ENCODE measurements at regions not wholly inside any gene's neighbourhood (a gene's known extent, or its start where the extent isn't known, plus 50 kb on each side); places are given as distances from the start of the nearest gene placed in this dataset.

DNA sequence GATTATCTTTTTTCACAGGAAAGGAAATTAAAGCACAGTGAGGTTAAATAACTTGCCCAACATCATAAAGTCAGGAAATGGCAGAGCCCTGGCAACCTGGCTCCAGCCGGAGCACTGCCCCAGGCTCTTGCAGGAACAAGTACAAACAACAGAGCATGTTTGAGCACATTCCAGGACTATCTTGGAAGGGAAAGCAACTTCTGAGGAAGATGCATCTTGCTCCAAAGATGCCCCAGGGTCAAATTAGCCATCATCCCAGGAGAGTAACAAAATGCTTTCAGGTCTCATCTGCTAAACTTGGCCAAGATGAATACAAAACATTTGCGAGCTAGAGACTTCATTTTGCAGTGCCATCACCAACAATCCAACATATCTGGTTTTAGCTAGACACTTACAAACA lies 162.4 kb upstream of the LRRN1 start:
- WGBS, 2 donors: 35 to 59% methylated on average over 2 of the region's 2 CpGs
- H3K4me1 ChIP-seq (ENCODE audit: control insufficient read depth in 2 of 2, insufficient read depth in 2 of 2, low read length in 1 of 2): no peaks in the 10 kb centered on the region
- no peaks in the 10 kb centered on the region for H3K9me3 ChIP-seq (ENCODE audit: control insufficient read depth in 2 of 2, insufficient read depth in 1 of 2, low read depth in 1 of 2, low read length in 1 of 2)
- H3K27ac ChIP-seq (ENCODE audit: low read depth in 2 of 2, low read length in 1 of 2): no peak overlapping the region
- no peak overlapping the region for H3K4me3 ChIP-seq (ENCODE audit: low read depth in 1 of 2, low read length in 2 of 2)
- H3K27me3 ChIP-seq (ENCODE audit: control insufficient read depth in 1 of 2, insufficient read depth in 2 of 2, low read length in 2 of 2): no peaks in the 10 kb centered on the region
- H3K36me3 ChIP-seq (ENCODE audit: control insufficient read depth in 2 of 2, insufficient read depth in 2 of 2, low read length in 1 of 2): no peaks in the 10 kb centered on the region

DNA sequence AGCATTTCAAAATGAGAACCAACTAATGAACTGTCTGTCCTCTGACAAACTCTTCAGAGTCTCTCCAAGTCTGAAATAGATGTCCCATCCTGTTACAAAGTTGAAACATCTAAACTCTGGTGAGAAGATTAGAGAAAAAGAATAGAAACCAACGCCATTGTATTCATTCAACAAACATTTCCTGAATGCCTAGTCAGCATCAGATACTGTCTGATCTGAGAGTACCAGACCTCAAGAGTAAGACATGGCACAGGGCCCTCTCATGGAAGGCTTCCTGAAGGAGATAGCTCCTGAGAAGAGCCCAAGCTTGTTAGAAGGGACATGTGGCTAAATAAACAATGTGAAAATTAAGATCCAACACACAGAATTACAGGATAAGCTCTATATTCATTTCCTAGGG lies 164.1 kb upstream of the LRRN1 start:
- Histone ChIP-seq H3K36me3 (ENCODE audit: control insufficient read depth in 2 of 2, insufficient read depth in 2 of 2, low read length in 1 of 2) (no peaks in the 10 kb centered on the region), H3K9me3 (ENCODE audit: control insufficient read depth in 2 of 2, insufficient read depth in 1 of 2, low read depth in 1 of 2, low read length in 1 of 2) (no peaks in the 10 kb centered on the region), H3K27ac (ENCODE audit: low read depth in 2 of 2, low read length in 1 of 2) (no peak overlapping the region), H3K27me3 (ENCODE audit: control insufficient read depth in 1 of 2, insufficient read depth in 2 of 2, low read length in 2 of 2) (no peaks in the 10 kb centered on the region), H3K4me1 (ENCODE audit: control insufficient read depth in 2 of 2, insufficient read depth in 2 of 2, low read length in 1 of 2) (no peaks in the 10 kb centered on the region), H3K4me3 (ENCODE audit: low read depth in 1 of 2, low read length in 2 of 2) (no peak overlapping the region)
- 76 to 84% methylated on average over 1 of the region's 1 CpG for WGBS, 2 donors

DNA sequence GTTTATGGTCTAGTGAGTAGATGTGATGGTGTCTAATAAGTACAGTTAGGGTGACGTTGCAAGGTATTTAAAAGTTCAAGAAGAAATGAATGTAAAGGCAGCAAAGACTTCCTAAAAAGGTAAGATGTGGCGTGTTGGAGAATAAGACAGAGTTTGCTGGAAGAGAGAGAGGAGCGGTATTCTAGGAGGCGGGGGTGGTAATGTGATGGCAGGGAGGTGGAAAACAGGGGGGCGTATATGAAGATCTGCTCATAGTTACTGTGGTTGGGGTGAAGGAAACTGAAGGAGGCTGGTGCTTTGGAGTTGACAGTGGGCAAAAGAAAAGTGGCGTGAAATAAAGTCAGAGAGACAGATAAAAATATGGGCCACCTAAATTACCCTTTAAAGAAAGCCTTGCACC lies 164.9 kb upstream of the LRRN1 start:
- Histone ChIP-seq H3K4me1 (ENCODE audit: control insufficient read depth in 2 of 2, insufficient read depth in 2 of 2, low read length in 1 of 2) (no peaks in the 10 kb centered on the region), H3K4me3 (ENCODE audit: low read depth in 1 of 2, low read length in 2 of 2) (no peak overlapping the region), H3K9me3 (ENCODE audit: control insufficient read depth in 2 of 2, insufficient read depth in 1 of 2, low read depth in 1 of 2, low read length in 1 of 2) (no peaks in the 10 kb centered on the region), H3K36me3 (ENCODE audit: control insufficient read depth in 2 of 2, insufficient read depth in 2 of 2, low read length in 1 of 2) (no peaks in the 10 kb centered on the region), H3K27ac (ENCODE audit: low read depth in 2 of 2, low read length in 1 of 2) (no peak overlapping the region), H3K27me3 (ENCODE audit: control insufficient read depth in 1 of 2, insufficient read depth in 2 of 2, low read length in 2 of 2) (no peaks in the 10 kb centered on the region)
- WGBS, 2 donors: 94 to 95% methylated on average over 6 of the region's 6 CpGs

DNA sequence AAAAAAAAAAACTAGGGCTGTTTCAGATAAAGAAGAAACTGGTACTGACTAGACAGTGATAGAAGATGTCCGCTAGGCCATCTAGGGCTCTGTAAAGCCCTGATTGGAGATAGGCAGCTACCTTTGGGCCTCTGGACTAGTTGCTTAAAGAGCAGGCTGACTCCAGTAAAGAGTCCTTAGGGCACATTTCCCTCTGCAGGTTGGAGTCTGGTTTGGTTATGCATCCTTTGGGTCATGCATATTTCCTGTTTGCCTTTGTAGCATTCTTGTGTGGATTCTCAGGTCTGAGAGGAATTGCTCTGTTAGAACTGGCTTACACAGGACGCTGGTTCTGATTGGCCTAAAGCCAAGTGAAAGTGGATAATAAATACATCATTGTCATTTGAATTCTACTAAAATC lies 165.5 kb upstream of the LRRN1 start:
- Histone ChIP-seq H3K4me3 (ENCODE audit: low read depth in 1 of 2, low read length in 2 of 2) (no peak overlapping the region), H3K27me3 (ENCODE audit: control insufficient read depth in 1 of 2, insufficient read depth in 2 of 2, low read length in 2 of 2) (no peaks in the 10 kb centered on the region), H3K36me3 (ENCODE audit: control insufficient read depth in 2 of 2, insufficient read depth in 2 of 2, low read length in 1 of 2) (no peaks in the 10 kb centered on the region), H3K27ac (ENCODE audit: low read depth in 2 of 2, low read length in 1 of 2) (no peak overlapping the region), H3K4me1 (ENCODE audit: control insufficient read depth in 2 of 2, insufficient read depth in 2 of 2, low read length in 1 of 2) (no peaks in the 10 kb centered on the region), H3K9me3 (ENCODE audit: control insufficient read depth in 2 of 2, insufficient read depth in 1 of 2, low read depth in 1 of 2, low read length in 1 of 2) (no peaks in the 10 kb centered on the region)
- WGBS, 2 donors: 51 to 61% methylated on average over 2 of the region's 2 CpGs

DNA sequence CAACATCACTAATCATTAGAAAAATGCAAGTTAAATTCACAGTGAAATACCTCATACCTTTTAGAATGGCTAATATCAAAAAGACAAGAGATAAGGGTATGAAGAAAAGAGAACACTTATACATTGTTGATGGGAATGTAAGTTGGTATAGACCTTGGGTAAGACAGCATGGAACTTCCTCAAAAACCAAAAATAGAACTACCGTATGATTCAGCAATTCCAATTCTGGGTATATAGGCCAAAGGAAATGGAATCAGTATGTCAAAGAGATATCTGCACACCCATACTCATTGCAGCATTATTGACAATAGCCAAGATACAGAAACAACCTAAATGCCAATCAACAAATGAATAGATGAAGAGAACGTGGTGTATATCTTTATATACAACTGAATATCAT lies 166.8 kb upstream of the LRRN1 start:
- Histone ChIP-seq H3K4me3 (ENCODE audit: low read depth in 1 of 2, low read length in 2 of 2) (no peak overlapping the region), H3K36me3 (ENCODE audit: control insufficient read depth in 2 of 2, insufficient read depth in 2 of 2, low read length in 1 of 2) (no peaks in the 10 kb centered on the region), H3K27ac (ENCODE audit: low read depth in 2 of 2, low read length in 1 of 2) (no peak overlapping the region), H3K4me1 (ENCODE audit: control insufficient read depth in 2 of 2, insufficient read depth in 2 of 2, low read length in 1 of 2) (no peaks in the 10 kb centered on the region), H3K27me3 (ENCODE audit: control insufficient read depth in 1 of 2, insufficient read depth in 2 of 2, low read length in 2 of 2) (no peaks in the 10 kb centered on the region), H3K9me3 (ENCODE audit: control insufficient read depth in 2 of 2, insufficient read depth in 1 of 2, low read depth in 1 of 2, low read length in 1 of 2) (no peaks in the 10 kb centered on the region)
- WGBS, 2 donors: 74 to 79% methylated on average over 2 of the region's 2 CpGs

DNA sequence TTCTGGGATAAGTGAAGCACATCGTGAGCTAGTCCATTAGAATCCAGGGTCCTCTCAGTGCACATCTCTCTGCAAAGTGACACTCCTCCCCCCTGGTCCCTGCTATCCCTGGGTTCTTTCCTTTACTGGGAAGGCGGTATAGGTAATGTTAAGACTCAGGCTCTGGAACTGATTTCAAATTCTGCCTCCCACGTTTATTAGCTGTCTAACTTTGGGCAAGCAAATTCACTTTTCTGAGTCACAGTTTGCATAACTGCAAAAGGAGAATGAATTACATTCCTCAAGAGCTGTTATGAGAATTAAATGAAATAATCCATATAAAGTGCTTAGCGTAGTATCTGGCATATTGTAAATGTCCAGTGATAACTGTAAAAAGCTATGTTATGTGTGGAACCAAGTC lies 168.1 kb upstream of the LRRN1 start:
- Histone ChIP-seq H3K4me3 (ENCODE audit: low read depth in 1 of 2, low read length in 2 of 2) (no peak overlapping the region), H3K36me3 (ENCODE audit: control insufficient read depth in 2 of 2, insufficient read depth in 2 of 2, low read length in 1 of 2) (no peaks in the 10 kb centered on the region), H3K27me3 (ENCODE audit: control insufficient read depth in 1 of 2, insufficient read depth in 2 of 2, low read length in 2 of 2) (no peaks in the 10 kb centered on the region), H3K27ac (ENCODE audit: low read depth in 2 of 2, low read length in 1 of 2) (no peak overlapping the region), H3K4me1 (ENCODE audit: control insufficient read depth in 2 of 2, insufficient read depth in 2 of 2, low read length in 1 of 2) (no peaks in the 10 kb centered on the region), H3K9me3 (ENCODE audit: control insufficient read depth in 2 of 2, insufficient read depth in 1 of 2, low read depth in 1 of 2, low read length in 1 of 2) (no peaks in the 10 kb centered on the region)
- WGBS, 2 donors: 70 to 78% methylated on average over 4 of the region's 4 CpGs

DNA sequence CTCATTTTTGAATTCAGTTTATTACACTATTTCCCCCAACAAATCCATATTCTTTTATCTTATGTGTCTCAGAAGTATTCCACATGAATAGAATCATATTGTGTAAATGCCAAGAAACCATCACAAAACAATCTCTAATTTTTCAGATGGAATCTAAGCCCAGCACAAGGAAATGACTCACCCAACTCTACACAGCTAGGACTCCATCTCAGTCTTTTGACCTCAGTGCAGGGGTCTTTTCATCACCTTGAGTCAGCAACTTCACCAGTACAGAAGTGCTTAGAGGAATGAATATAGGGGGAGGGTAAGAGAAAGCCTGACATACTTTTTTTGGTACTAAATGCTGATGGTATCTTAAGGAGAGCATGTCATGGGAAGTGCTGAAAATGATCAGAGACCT lies 169.3 kb upstream of the LRRN1 start:
- no peaks in the 10 kb centered on the region for H3K36me3 ChIP-seq (ENCODE audit: control insufficient read depth in 2 of 2, insufficient read depth in 2 of 2, low read length in 1 of 2)
- no peaks in the 10 kb centered on the region for H3K9me3 ChIP-seq (ENCODE audit: control insufficient read depth in 2 of 2, insufficient read depth in 1 of 2, low read depth in 1 of 2, low read length in 1 of 2)
- H3K4me3 ChIP-seq (ENCODE audit: low read depth in 1 of 2, low read length in 2 of 2): no peak overlapping the region
- H3K4me1 ChIP-seq (ENCODE audit: control insufficient read depth in 2 of 2, insufficient read depth in 2 of 2, low read length in 1 of 2): no peaks in the 10 kb centered on the region
- no peaks in the 10 kb centered on the region for H3K27me3 ChIP-seq (ENCODE audit: control insufficient read depth in 1 of 2, insufficient read depth in 2 of 2, low read length in 2 of 2)
- H3K27ac ChIP-seq (ENCODE audit: low read depth in 2 of 2, low read length in 1 of 2): no peak overlapping the region

DNA sequence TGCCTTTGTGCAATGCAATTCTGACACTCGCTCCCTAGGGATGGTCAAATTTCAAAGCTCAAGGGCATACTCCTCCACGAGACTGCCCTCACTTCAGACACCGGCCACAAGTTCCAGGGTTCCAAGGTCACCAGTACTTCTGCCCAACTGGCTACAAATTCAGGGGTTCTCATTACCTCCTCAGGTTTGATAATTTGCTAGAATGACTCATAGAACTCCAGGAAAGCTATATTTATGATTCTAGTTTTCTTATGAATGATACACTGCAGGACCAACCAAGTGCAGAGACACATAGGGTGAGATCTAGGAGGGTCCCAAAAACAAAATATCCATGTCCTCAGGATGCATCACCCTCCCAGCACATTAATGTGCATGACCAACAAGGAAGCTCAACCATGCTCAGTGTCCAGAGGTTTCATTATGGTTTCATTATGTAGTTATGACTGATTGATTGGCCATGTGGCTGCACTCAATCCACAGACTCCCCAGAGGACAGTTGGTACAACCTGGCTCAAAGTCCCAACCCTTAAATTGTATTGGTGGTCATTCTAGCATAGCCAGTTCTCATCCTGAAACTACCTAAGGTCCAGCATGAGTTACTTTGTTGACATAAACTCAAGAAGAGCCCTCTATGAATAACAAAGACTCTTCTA lies 170.4 kb upstream of the LRRN1 start:
- WGBS, 2 donors: 83 to 84% methylated on average over 3 of the region's 3 CpGs
- no peaks in the 10 kb centered on the region for H3K27me3 ChIP-seq (ENCODE audit: control insufficient read depth in 1 of 2, insufficient read depth in 2 of 2, low read length in 2 of 2)
- no peaks in the 10 kb centered on the region for H3K4me1 ChIP-seq (ENCODE audit: control insufficient read depth in 2 of 2, insufficient read depth in 2 of 2, low read length in 1 of 2)
- H3K4me3 ChIP-seq (ENCODE audit: low read depth in 1 of 2, low read length in 2 of 2): no peak overlapping the region
- no peaks in the 10 kb centered on the region for H3K36me3 ChIP-seq (ENCODE audit: control insufficient read depth in 2 of 2, insufficient read depth in 2 of 2, low read length in 1 of 2)
- H3K27ac ChIP-seq (ENCODE audit: low read depth in 2 of 2, low read length in 1 of 2): no peak overlapping the region
- no peaks in the 10 kb centered on the region for H3K9me3 ChIP-seq (ENCODE audit: control insufficient read depth in 2 of 2, insufficient read depth in 1 of 2, low read depth in 1 of 2, low read length in 1 of 2)

DNA sequence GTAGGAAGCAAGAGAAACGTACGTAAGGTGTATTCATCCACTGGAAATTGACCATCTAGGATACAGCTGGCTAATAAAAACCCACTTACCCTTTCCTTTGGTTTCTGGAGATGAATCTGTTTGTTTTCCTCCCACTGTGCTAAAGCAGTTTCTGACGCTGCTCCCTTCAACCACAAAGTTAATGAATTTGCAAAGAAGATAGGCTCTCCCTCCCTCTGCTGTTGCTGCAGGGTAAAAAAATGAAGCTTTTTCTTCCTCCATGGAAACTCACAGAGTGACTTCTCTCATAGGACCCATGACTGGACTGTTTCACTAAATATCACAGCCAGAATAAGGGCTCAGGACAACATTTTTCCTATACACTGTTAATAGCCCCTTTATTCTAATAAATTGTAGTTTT lies 172.1 kb upstream of the LRRN1 start:
- WGBS, 2 donors: 73 to 74% methylated on average over 3 of the region's 3 CpGs
- Histone ChIP-seq H3K27me3 (ENCODE audit: control insufficient read depth in 1 of 2, insufficient read depth in 2 of 2, low read length in 2 of 2) (no peaks in the 10 kb centered on the region), H3K36me3 (ENCODE audit: control insufficient read depth in 2 of 2, insufficient read depth in 2 of 2, low read length in 1 of 2) (no peaks in the 10 kb centered on the region), H3K4me1 (ENCODE audit: control insufficient read depth in 2 of 2, insufficient read depth in 2 of 2, low read length in 1 of 2) (no peaks in the 10 kb centered on the region), H3K9me3 (ENCODE audit: control insufficient read depth in 2 of 2, insufficient read depth in 1 of 2, low read depth in 1 of 2, low read length in 1 of 2) (peaks cover 3% of the 10 kb centered on the region in 2 donors), H3K27ac (ENCODE audit: low read depth in 2 of 2, low read length in 1 of 2) (no peak overlapping the region), H3K4me3 (ENCODE audit: low read depth in 1 of 2, low read length in 2 of 2) (no peak overlapping the region)

DNA sequence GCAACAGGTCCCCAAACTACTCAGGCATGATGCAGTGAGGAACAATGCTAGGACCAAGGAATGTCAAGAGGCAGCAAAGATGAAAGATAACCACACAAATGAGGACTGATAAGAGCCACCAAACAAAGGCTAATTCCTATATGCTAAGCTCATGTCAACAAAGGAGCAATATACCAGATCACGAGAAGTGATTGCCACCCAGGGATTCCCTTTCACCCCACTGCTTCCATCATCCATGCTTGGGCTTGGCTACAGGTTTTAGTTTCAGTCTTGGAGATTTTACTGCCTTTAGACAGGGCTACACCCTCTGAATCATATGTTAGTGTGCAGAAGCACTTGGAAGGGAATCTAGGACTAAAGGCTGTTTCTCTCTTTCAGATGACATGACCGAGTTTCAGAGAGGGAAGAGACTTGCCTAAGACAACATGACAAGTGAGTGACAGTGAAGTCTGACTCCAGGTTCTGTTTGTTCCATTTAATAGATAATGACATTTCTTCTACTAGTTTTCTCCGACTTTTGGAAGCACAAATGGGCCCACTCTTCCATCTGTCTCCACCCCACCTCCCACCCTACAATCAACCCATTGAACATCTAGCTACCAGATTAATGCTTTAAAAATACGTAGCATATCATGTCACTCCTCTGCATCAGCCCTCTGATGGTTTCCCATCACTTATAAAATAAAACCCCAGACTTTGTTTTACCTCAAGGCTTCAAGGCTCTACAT lies 173.5 kb upstream of the LRRN1 start:
- Histone ChIP-seq H3K9me3 (ENCODE audit: control insufficient read depth in 2 of 2, insufficient read depth in 1 of 2, low read depth in 1 of 2, low read length in 1 of 2) (peaks cover 3% of the 10 kb centered on the region in 2 donors), H3K36me3 (ENCODE audit: control insufficient read depth in 2 of 2, insufficient read depth in 2 of 2, low read length in 1 of 2) (no peaks in the 10 kb centered on the region), H3K4me1 (ENCODE audit: control insufficient read depth in 2 of 2, insufficient read depth in 2 of 2, low read length in 1 of 2) (no peaks in the 10 kb centered on the region), H3K27me3 (ENCODE audit: control insufficient read depth in 1 of 2, insufficient read depth in 2 of 2, low read length in 2 of 2) (no peaks in the 10 kb centered on the region), H3K4me3 (ENCODE audit: low read depth in 1 of 2, low read length in 2 of 2) (no peak overlapping the region), H3K27ac (ENCODE audit: low read depth in 2 of 2, low read length in 1 of 2) (no peak overlapping the region)
- 63 to 69% methylated on average over 4 of the region's 4 CpGs for WGBS, 2 donors

Measured in esophagus (tissue), 2 donors.